K562 (cell line): ENCODE measurements at regions not wholly inside any gene's neighbourhood (a gene's known extent, or its start where the extent isn't known, plus 50 kb on each side); places are given as distances from the start of the nearest gene placed in this dataset.

Experiments used
- ATAC-seq: fragments of 200-7000 bp; cut with Tn5 transposase; 3 replicates; pipeline ENCODE4 v1.9.1; 2020; ENCODE audit warnings: moderate library complexity
- BruUV-seq: library from RNA; stranded (reverse); fragments of 400-500 nt; replicated peaks from 2 replicates; lab custom pipeline; 2021; lab: Mats Ljungman, UMichigan
- CTCF ChIA-PET: fragments of 300-600 bp; formaldehyde crosslinking; extraction: SDS; loops from one replicate; lab custom pipeline; 2021; ENCODE audit warnings: low intra/inter-chr PET ratio; lab: Yijun Ruan, JAX
- POLR2A ChIA-PET: fragments of 300-600, 350-650 bp; sonication (Branson Sonifier 250); formaldehyde crosslinking; extraction: SDS; loops from one replicate; lab custom pipeline; 2021; ENCODE audit warnings: antibody characterized with exemption, inconsistent platforms; lab: Yijun Ruan, JAX
- DNase-seq, 4 experiments: peaks; one replicate each; pipeline versions ENCODE4 v3.0.0 to v3.0.0-alpha.2; 2011 to 2018; ENCODE audit warnings: low spot score in 3 of 4, mixed read lengths in 3 of 4; ENCODE audit errors: extremely low read depth in 1 of 4
- FAIRE-seq: peaks from 2 replicates; lab custom pipeline; 2011; peaks lifted over from hg19 to GRCh38; lab: Jason Lieb, UNC
- H2AFZ ChIP-seq: 2 replicates; pipeline ENCODE4 v1.6.0; 2011; ENCODE audit warnings: low read depth, low read length, control low read depth, inconsistent platforms
- H3K27ac ChIP-seq: fragments of 200-600 bp; 3 replicates; pipeline ENCODE4 v1.8.0; 2011; ENCODE audit warnings: low read depth, mild to moderate bottlenecking, control low read depth, inconsistent platforms, low read length, moderate library complexity, mixed read lengths; ENCODE audit errors: extremely low read depth
- H3K27me3 ChIP-seq, 2 experiments: fragments of 300-600 bp in 1 of 2; 2 replicates in 1 of 2; 3 replicates in 1 of 2; pipeline versions ENCODE4 v1.6.0 to v1.8.0; 2011; ENCODE audit warnings: inconsistent platforms in 2 of 2, low read length in 2 of 2, mild to moderate bottlenecking in 1 of 2, mixed read lengths in 1 of 2, moderate library complexity in 1 of 2; ENCODE audit not compliant: control insufficient read depth in 2 of 2, insufficient read depth in 2 of 2
- H3K36me3 ChIP-seq: fragments of 300-600 bp; 3 replicates; pipeline ENCODE4 v1.8.0; 2011; ENCODE audit warnings: mild to moderate bottlenecking, low read length, inconsistent platforms; ENCODE audit not compliant: control insufficient read depth, insufficient read depth
- H3K4me1 ChIP-seq, 2 experiments: fragments of 200-600 bp in 1 of 2; replicated peaks in 1 of 2; 2 replicates in 1 of 2; 3 replicates in 1 of 2; pipeline versions ENCODE4 v1.5.1 to v1.8.0; 2011; ENCODE audit warnings: inconsistent platforms in 2 of 2, low read length in 2 of 2, mild to moderate bottlenecking in 1 of 2, mixed read lengths in 1 of 2, moderate library complexity in 1 of 2; ENCODE audit not compliant: control insufficient read depth in 2 of 2, insufficient read depth in 2 of 2
- H3K4me2 ChIP-seq: 2 replicates; pipeline ENCODE4 v1.6.1; 2011; ENCODE audit warnings: low read length, control low read depth, inconsistent platforms, mixed read lengths; ENCODE audit not compliant: insufficient read depth
- H3K4me3 ChIP-seq: fragments of 200-600 bp; sonication (generic), shearing (Covaris generic); 2 replicates; pipeline ENCODE4 v1.5.1; 2016; ENCODE audit warnings: control low read depth, inconsistent platforms
- H3K79me2 ChIP-seq: fragments of 200-600 bp; 3 replicates; pipeline ENCODE4 v1.8.0; 2011; ENCODE audit warnings: low read length, inconsistent platforms; ENCODE audit not compliant: control insufficient read depth, insufficient read depth
- H3K9ac ChIP-seq, 2 experiments: 2 replicates each; pipeline versions ENCODE4 v1.6.0 to v1.6.1; 2011; ENCODE audit warnings: low read depth in 2 of 2, low read length in 2 of 2, control low read depth in 1 of 2, inconsistent platforms in 1 of 2, mild to moderate bottlenecking in 1 of 2, mixed read lengths in 1 of 2; ENCODE audit not compliant: insufficient read depth in 1 of 2
- H3K9me1 ChIP-seq: one replicate; pipeline ENCODE4 v1.6.0; 2011; ENCODE audit warnings: inconsistent platforms, mild to moderate bottlenecking, low read length, moderate library complexity; ENCODE audit not compliant: control insufficient read depth, insufficient read depth
- H3K9me3 ChIP-seq: replicated peaks from 2 replicates; pipeline ENCODE4 v1.5.1; 2011; ENCODE audit warnings: low read depth, low read length, inconsistent platforms; ENCODE audit not compliant: control insufficient read depth, insufficient read depth
- H4K20me1 ChIP-seq: replicated peaks from 2 replicates; pipeline ENCODE4 v1.6.1; 2011; ENCODE audit warnings: low read length, inconsistent platforms, mixed read lengths; ENCODE audit not compliant: control insufficient read depth, insufficient read depth
- BHLHE40 ChIP-seq: IDR thresholded peaks from 2 replicates; pipeline ENCODE4 v1.6.1; 2011; ENCODE audit warnings: low read length, improper control_type of control experiment
- CBFA2T2 ChIP-seq: fragments of 450-650 bp; conservative IDR thresholded peaks from 2 replicates; pipeline ENCODE4 v1.6.1; 2017; ENCODE audit warnings: mild to moderate bottlenecking
- DMBX1 ChIP-seq: fragments of 250-450 bp; sonication (Bioruptor Pico); IDR thresholded peaks from 2 replicates; pipeline ENCODE4 v1.8.0; 2022; ENCODE audit warnings: inconsistent platforms, mild to moderate bottlenecking, moderate library complexity, borderline replicate concordance
- E2F5 ChIP-seq: sonication (generic); formaldehyde crosslinking; IDR thresholded peaks from 2 replicates; pipeline ENCODE4 v1.8.0; 2022; ENCODE audit warnings: mild to moderate bottlenecking, missing genetic modification reagents
- FIP1L1 ChIP-seq: fragments of 200-400 bp; formaldehyde crosslinking; IDR thresholded peaks from 2 replicates; pipeline ENCODE4 v1.6.1; 2018; ENCODE audit warnings: mild to moderate bottlenecking, low read depth, low read length; ENCODE audit not compliant: poor library complexity, severe bottlenecking
- KDM4B ChIP-seq, 2 experiments: fragments of 450-650 bp in 1 of 2; sonication (generic) in 1 of 2; IDR thresholded peaks; 2 replicates each; pipeline ENCODE4 v1.6.1; 2016 to 2017; ENCODE audit warnings: borderline replicate concordance in 2 of 2, antibody characterized with exemption in 1 of 2, low read depth in 1 of 2, mild to moderate bottlenecking in 1 of 2
- KDM5B ChIP-seq: fragments of 200-600 bp; sonication (generic); IDR thresholded peaks from 2 replicates; pipeline ENCODE4 v1.6.1; 2012; ENCODE audit warnings: low read depth, mild to moderate bottlenecking, moderate library complexity, low read length, control low read depth, inconsistent platforms; ENCODE audit not compliant: insufficient replicate concordance
- L3MBTL2 ChIP-seq: fragments of 450-650 bp; IDR thresholded peaks from 2 replicates; pipeline ENCODE4 v1.6.1; 2016; ENCODE audit warnings: mild to moderate bottlenecking, moderate library complexity
- MAZ ChIP-seq, 2 experiments: fragments of 450-650 bp in 1 of 2; sonication (generic) in 1 of 2; formaldehyde crosslinking; IDR thresholded peaks in 1 of 2; conservative IDR thresholded peaks in 1 of 2; 2 replicates each; pipeline versions ENCODE4 v1.4.0 to v1.5.0; 2020; ENCODE audit warnings: mild to moderate bottlenecking in 1 of 2, missing genetic modification reagents in 1 of 2
- NBN ChIP-seq: fragments of 450-650 bp; IDR thresholded peaks from 2 replicates; pipeline ENCODE4 v1.6.1; 2016; ENCODE audit warnings: low read depth, mild to moderate bottlenecking
- NFE2L1 ChIP-seq: fragments of 450-650 bp; IDR thresholded peaks from 2 replicates; pipeline ENCODE4 v1.6.1; 2016; ENCODE audit warnings: missing genetic modification characterization, low read depth, mild to moderate bottlenecking, missing compliant biosample characterization, moderate library complexity, borderline replicate concordance
- NKRF ChIP-seq: fragments of 450-650 bp; IDR thresholded peaks from 2 replicates; pipeline ENCODE4 v1.6.1; 2016; ENCODE audit warnings: borderline replicate concordance
- POLR2AphosphoS2 ChIP-seq: IDR thresholded peaks from 2 replicates; pipeline ENCODE4 v1.6.1; 2012; ENCODE audit warnings: low read length, improper control_type of control experiment
- POLR2H ChIP-seq: IDR thresholded peaks from 2 replicates; pipeline ENCODE4 v1.6.1; 2016; ENCODE audit warnings: missing genetic modification characterization, low read depth, mild to moderate bottlenecking, control low read depth, missing compliant biosample characterization, moderate library complexity
- STAT6 ChIP-seq: sonication (generic); formaldehyde crosslinking; IDR thresholded peaks from 2 replicates; pipeline ENCODE4 v1.8.1; 2023; ENCODE audit warnings: mild to moderate bottlenecking, missing genetic modification reagents
- ZNF140 ChIP-seq: fragments of 250-450 bp; sonication (Bioruptor Pico); IDR thresholded peaks from 2 replicates; pipeline ENCODE4 v1.8.0; 2021; ENCODE audit warnings: moderate library complexity, mild to moderate bottlenecking, inconsistent platforms
- WGBS: fragments of 100-300 bp; shearing (Covaris generic); methylation state at CpG from one replicate; pipeline ENCODE4 v1.1.6; 2016; ENCODE audit warnings: low coverage, mixed read lengths; ENCODE audit not compliant: insufficient coverage; ENCODE audit errors: missing lambda C conversion rate; 5-methylcytosine and 5-hydroxymethylcytosine counted together
- in situ Hi-C: fragments of 300-500 bp; cut with MboI; formaldehyde crosslinking; loops from 4 replicates; pipeline ENCODE4 v1.15.0; 2018; ENCODE audit warnings: inconsistent platforms, mixed read lengths
- intact Hi-C: fragments of 100-400 bp; cut with micrococcal nuclease; formaldehyde crosslinking; loops from 2 replicates; pipeline ENCODE4 v1.14.2; 2022

- TF ChIP-seq L3MBTL2 (no peak), NKRF (no peak), KDM4B (IDR thresholded peaks at IDR 0.05; ENCODE audit: borderline replicate concordance in 2 of 2, low read depth in 1 of 2) (no peak), NBN (no peak), POLR2AphosphoS2 (no peak), KDM5B (no peak), STAT6 (CRISPR knock-in tag) (no peak), POLR2H (tag) (no peak), CBFA2T2 (no peak), DMBX1 (CRISPR knock-in tag) (no peak), NFE2L1 (tag) (no peak), BHLHE40 (no peak), FIP1L1 (no peak), MAZ (CRISPR knock-in tag; conservative IDR thresholded peaks at IDR 0.05 in 1 of 2, IDR thresholded peaks at IDR 0.05 in 1 of 2) (no peak), ZNF140 (CRISPR knock-in tag) (no peak), E2F5 (CRISPR knock-in tag) (no peak)
- ChIA-PET CTCF (no interaction called here), POLR2A (interaction anchor here (0.7 kb wide), 1 partner anchor 23 kb away, joined by 3 read pairs; no protein-coding TSS in a partner anchor)
- intact Hi-C loops (no loop called here), in situ Hi-C loops (no loop called here)
- no peak for DNase-seq
- BruUV-seq = no TSS peak
- Histone ChIP-seq H2AFZ (no peak overlapping the region), H3K27me3 (no peaks in the 10 kb centered on the region), H3K27ac (no peak overlapping the region), H3K4me3 (no peak overlapping the region), H3K9ac (no peak overlapping the region), H4K20me1 (no peaks in the 10 kb centered on the region), H3K9me1 (no peaks in the 10 kb centered on the region), H3K4me1 (no peaks in the 10 kb centered on the region), H3K4me2 (no peak overlapping the region), H3K79me2 (no peaks in the 10 kb centered on the region), H3K9me3 (no peaks in the 10 kb centered on the region), H3K36me3 (no peaks in the 10 kb centered on the region)
- 18% methylated on average over 4 of the region's 4 CpGs for WGBS
- no peak for FAIRE-seq
- no peak for ATAC-seq
These were observed 124.4 kb upstream of the SP8 start for GRCh38 chr7:20911081-20911480.
